A673 (cell line): ENCODE measurements at regions not wholly inside any gene's neighbourhood (a gene's known extent, or its start where the extent isn't known, plus 50 kb on each side); places are given as distances from the start of the nearest gene placed in this dataset.

Source experiments
- BruUV-seq: library from RNA; stranded (reverse); fragments of 400-500 nt; replicated peaks from 2 replicates; lab custom pipeline; 2021; lab: Mats Ljungman, UMichigan
- CTCF ChIA-PET: fragments of 300-600 bp; sonication (Branson Sonifier 250); formaldehyde crosslinking; loops from one replicate; lab custom pipeline; 2022; ENCODE audit warnings: antibody characterized with exemption; lab: Charles Lee
- POLR2A ChIA-PET: fragments of 300-600 bp; sonication (Branson Sonifier 250); formaldehyde crosslinking; loops from one replicate; lab custom pipeline; 2022; ENCODE audit warnings: antibody characterized with exemption; ENCODE audit not compliant: low non-redundant PET; lab: Charles Lee
- DNase-seq: peaks from one replicate; pipeline ENCODE4 v3.0.0-alpha.2; 2015; ENCODE audit warnings: low spot score
- H3K27ac ChIP-seq: fragments of 200-600 bp; sonication (generic); 2 replicates; pipeline ENCODE4 v1.5.1; 2016; ENCODE audit warnings: mixed run types, low read depth, mild to moderate bottlenecking, mixed read lengths, antibody characterized with exemption, low read length; ENCODE audit not compliant: poor library complexity, severe bottlenecking
- H3K27me3 ChIP-seq: fragments of 200-600 bp; sonication (generic); replicated peaks from 2 replicates; pipeline ENCODE4 v1.6.1; 2017; ENCODE audit warnings: mixed run types, low read depth, mild to moderate bottlenecking, mixed read lengths, antibody characterized with exemption, low read length; ENCODE audit not compliant: insufficient read depth, poor library complexity
- H3K36me3 ChIP-seq: fragments of 200-600 bp; sonication (generic); 2 replicates; pipeline ENCODE4 v1.6.1; 2016; ENCODE audit warnings: mixed run types, mild to moderate bottlenecking, mixed read lengths, antibody characterized with exemption, low read length; ENCODE audit not compliant: insufficient read depth, poor library complexity, severe bottlenecking
- H3K4me1 ChIP-seq: fragments of 200-600 bp; sonication (generic); 2 replicates; pipeline ENCODE4 v1.6.1; 2017; ENCODE audit warnings: mixed run types, mild to moderate bottlenecking, mixed read lengths, antibody characterized with exemption, low read length; ENCODE audit not compliant: insufficient read depth, poor library complexity, severe bottlenecking
- H3K4me3 ChIP-seq: fragments of 200-600 bp; sonication (generic); 2 replicates; pipeline ENCODE4 v1.5.1; 2016; ENCODE audit warnings: low read depth, mixed run types, mild to moderate bottlenecking, mixed read lengths, low read length; ENCODE audit not compliant: poor library complexity, severe bottlenecking
- H3K9me3 ChIP-seq: fragments of 200-600 bp; sonication (generic); 2 replicates; pipeline ENCODE4 v1.6.1; 2016; ENCODE audit warnings: mixed run types, low read depth, mild to moderate bottlenecking, mixed read lengths, antibody characterized with exemption, low read length; ENCODE audit not compliant: poor library complexity, severe bottlenecking
- EZH2 ChIP-seq: fragments of 200-600 bp; sonication (generic); IDR thresholded peaks from 2 replicates; pipeline ENCODE4 v1.6.1; 2017; ENCODE audit warnings: borderline replicate concordance, low read depth, mild to moderate bottlenecking, mixed read lengths, antibody characterized with exemption, low read length; ENCODE audit not compliant: poor library complexity, severe bottlenecking
- intact Hi-C: fragments of 100-400 bp; cut with micrococcal nuclease; formaldehyde crosslinking; loops from one replicate; pipeline ENCODE4 v1.10.0; 2022; ENCODE audit not compliant: unreplicated experiment
- TF ChIP-seq, protein P1 (sequence below): fragments of 300-800, 200-600 bp; sonication (generic); conservative IDR thresholded peaks from 2 replicates; pipeline ENCODE4 v1.5.1; 2017; ENCODE audit warnings: low read depth, mild to moderate bottlenecking, antibody characterized with exemption, low read length, moderate library complexity, mixed read lengths

DNA sequence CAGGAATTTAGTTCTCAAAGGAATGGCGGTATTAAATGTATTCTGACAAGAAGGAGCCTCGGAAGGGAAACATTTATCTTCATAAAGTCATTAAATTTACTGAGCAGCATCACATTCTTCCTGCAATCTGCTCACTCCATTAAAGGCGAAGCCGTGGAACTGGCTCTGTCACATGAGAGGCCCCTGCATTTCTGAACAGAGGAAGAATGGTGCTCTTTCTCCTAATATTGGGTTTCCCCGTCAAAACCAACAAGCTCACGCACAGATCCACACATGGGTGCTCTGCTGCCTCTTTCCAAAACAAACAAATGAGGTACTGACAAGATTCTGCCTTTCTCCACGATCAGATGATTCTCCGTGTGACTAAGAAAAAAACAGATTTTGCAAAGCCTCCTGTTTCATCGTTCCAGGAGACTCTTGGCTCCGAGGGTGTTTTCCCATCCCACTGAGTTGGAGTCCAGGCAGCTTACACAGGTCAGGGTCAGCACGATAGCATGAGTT, 191.2 kb downstream of the IDS start:
- Histone ChIP-seq H3K27me3 (peaks cover 11% of the 10 kb centered on the region), H3K4me1 (no peaks in the 10 kb centered on the region), H3K27ac (no peak overlapping the region), H3K36me3 (no peaks in the 10 kb centered on the region), H3K4me3 (no peak overlapping the region), H3K9me3 (no peaks in the 10 kb centered on the region)
- BruUV-seq: no TSS peak
- no peak for DNase-seq
- ChIA-PET CTCF (interaction anchor here (1.1 kb wide), 1 partner anchor 193 kb away, joined by 5 read pairs; no protein-coding TSS in a partner anchor), POLR2A (no interaction called here)
- TF ChIP-seq, protein P1, sequence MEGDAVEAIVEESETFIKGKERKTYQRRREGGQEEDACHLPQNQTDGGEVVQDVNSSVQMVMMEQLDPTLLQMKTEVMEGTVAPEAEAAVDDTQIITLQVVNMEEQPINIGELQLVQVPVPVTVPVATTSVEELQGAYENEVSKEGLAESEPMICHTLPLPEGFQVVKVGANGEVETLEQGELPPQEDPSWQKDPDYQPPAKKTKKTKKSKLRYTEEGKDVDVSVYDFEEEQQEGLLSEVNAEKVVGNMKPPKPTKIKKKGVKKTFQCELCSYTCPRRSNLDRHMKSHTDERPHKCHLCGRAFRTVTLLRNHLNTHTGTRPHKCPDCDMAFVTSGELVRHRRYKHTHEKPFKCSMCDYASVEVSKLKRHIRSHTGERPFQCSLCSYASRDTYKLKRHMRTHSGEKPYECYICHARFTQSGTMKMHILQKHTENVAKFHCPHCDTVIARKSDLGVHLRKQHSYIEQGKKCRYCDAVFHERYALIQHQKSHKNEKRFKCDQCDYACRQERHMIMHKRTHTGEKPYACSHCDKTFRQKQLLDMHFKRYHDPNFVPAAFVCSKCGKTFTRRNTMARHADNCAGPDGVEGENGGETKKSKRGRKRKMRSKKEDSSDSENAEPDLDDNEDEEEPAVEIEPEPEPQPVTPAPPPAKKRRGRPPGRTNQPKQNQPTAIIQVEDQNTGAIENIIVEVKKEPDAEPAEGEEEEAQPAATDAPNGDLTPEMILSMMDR: no peak
- TF ChIP-seq EZH2: no peak
- intact Hi-C loops: no loop called here

DNA sequence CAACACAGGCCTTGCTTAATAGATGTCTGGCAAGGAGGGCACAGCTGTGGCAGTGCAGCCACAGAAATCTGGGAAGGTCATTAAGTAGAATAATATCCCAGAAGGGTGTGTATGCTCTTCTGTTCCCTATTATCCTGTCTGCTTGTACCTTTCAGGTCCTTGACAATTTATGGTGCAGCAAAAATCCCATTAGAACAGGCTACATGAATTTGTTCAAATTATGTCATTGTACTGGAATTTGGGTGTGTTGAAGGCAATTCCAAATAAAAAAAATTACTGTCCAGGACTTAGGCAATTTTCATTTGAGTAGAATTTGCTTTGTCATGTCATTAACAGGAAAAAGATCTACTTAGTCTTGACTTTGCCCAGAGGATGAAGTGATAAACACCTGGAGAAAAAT, 192.1 kb downstream of the IDS start:
- TF ChIP-seq, protein P1: no peak
- no peak for TF ChIP-seq EZH2
- Histone ChIP-seq H3K9me3 (no peaks in the 10 kb centered on the region), H3K27ac (no peak overlapping the region), H3K27me3 (peaks cover 11% of the 10 kb centered on the region), H3K4me1 (no peaks in the 10 kb centered on the region), H3K4me3 (no peak overlapping the region), H3K36me3 (no peaks in the 10 kb centered on the region)
- BruUV-seq: no TSS peak
- ChIA-PET POLR2A (no interaction called here), CTCF (no interaction called here)
- no peak for DNase-seq
- intact Hi-C loops: no loop called here

DNA sequence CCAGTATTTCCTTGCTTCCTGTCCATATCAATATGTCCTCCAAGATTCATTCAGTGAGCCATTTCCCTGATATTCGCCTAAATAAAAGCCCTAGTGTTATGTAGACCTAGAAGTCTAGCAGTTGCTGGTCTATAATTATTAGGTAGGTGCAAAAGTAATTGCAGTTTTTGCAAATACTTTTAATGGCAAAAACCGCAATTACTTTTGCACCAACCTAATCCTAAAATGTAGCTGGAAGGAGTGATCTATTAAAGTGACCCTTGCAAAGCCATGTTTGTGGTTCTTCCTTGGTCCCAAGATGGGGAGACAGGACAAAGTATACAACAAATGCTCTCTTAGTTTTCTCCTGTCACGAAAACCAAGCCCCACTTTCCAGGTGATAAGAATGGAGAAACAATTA, 193.0 kb downstream of the IDS start:
- Histone ChIP-seq H3K9me3 (no peaks in the 10 kb centered on the region), H3K27me3 (peaks cover 11% of the 10 kb centered on the region), H3K4me1 (no peaks in the 10 kb centered on the region), H3K4me3 (no peak overlapping the region), H3K36me3 (no peaks in the 10 kb centered on the region), H3K27ac (no peak overlapping the region)
- no peak for DNase-seq
- BruUV-seq: no TSS peak
- intact Hi-C loops: no loop called here
- ChIA-PET POLR2A (no interaction called here), CTCF (no interaction called here)
- TF ChIP-seq EZH2: no peak
- TF ChIP-seq, protein P1: no peak
